NCI-H1436 treated with DMSO at 0.1 percent for 48 hours (cell line): ENCODE measurements at regions not wholly inside any gene's neighbourhood (a gene's known extent, or its start where the extent isn't known, plus 50 kb on each side); places are given as distances from the start of the nearest gene placed in this dataset.

ENCODE experiments used
- DNase-seq: peaks from one replicate; lab custom pipeline; 2025; lab: John Stamatoyannopoulos, UW

- DNase-seq: no peak
Measured at GRCh38 chr2:133718688-133719201, 150.5 kb upstream of the NCKAP5 start.

DNA sequence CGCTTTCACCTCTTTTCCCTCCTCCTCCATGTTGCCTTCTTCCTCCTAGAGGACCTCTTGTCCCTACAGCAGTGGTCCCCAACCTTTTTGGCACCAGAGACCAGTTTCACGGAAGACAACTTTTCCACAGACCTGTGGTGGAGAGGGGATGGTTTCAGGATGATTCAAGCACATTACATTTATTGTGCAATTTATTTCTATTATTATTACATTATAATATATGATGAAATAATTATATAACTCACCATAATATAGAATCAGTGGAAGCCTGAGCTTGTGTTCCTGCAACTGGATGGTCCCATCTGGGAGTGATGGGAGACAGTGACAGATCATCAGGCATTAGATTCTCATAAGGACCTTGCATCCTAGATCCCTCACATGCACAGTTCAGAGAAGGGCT lies 152.2 kb upstream of the NCKAP5 start:
- DNase-seq: no peak

DNA sequence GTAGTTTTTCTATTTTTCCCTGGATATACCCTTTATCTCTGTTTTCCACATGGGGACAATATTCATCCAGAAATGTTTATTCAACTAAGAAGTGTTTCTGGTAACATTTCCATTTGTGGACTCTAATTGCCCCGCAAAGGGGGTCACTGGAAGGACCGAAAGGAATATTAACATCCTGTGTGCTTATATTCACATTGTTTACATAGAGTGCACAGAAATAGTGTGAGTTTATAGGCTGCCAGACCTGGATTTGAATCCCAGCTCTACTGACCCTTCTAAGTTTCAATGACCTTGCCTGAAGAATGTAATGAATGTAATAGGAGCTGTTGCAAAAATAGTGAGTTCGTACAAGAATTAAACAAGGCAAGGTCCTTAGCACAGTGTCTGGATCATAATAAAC lies 152.9 kb upstream of the NCKAP5 start:
- no peak for DNase-seq

DNA sequence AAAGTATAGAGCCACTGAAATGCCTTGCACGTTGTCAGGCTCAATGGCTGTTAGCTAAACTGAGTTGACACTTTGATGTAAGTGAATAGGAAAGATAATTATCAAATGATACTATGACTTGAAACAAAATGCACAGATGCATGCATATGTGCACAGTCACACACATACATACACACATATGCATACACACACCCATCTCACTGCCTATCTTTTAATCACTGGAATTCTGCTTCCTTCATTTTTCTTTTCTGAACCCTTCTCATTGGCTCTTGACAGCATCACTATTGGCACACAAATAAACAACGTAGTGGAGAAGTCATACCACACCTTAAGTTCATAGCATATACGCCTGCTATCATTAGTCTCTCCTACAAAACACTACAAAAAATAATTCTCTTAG lies 154.9 kb upstream of the NCKAP5 start:
- no peak for DNase-seq

DNA sequence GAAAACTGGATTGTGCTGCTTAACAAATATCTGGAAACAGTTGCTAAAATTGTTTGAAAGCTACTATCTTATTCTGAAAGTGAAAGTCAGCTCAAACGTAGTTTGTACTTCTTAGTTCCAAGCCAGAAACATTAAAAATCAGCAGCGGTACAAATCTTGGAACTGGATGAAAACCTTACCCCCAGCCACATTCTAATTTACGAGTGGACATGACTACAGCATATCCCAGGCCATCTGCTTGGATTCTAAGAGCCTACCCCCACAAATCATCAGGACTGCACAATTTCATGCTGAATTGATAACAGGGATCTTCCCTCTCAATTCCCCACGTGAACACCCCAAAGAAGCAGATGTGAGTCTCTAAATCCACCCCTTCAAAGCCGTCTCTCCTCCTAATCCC lies 158.7 kb upstream of the NCKAP5 start:
- no peak for DNase-seq

DNA sequence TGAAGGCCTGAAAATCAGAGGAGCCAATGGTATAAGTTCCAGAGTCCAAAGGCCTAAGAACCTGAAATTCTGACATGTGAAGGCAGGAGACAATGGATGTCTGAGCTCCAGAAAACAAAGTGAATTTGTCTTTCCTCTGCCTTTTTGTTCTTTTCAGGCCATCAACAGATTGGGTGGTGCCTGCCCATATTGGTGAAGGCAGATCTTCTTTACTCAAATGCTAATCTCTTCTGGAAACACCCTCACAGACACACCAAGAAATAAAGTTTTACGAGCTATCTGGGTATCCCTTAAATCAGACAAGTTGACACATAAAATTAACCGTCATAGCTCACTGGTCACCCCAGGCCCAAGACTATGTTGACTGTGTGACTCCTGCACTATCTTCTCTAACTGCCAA lies 163.8 kb upstream of the NCKAP5 start:
- no peak for DNase-seq

DNA sequence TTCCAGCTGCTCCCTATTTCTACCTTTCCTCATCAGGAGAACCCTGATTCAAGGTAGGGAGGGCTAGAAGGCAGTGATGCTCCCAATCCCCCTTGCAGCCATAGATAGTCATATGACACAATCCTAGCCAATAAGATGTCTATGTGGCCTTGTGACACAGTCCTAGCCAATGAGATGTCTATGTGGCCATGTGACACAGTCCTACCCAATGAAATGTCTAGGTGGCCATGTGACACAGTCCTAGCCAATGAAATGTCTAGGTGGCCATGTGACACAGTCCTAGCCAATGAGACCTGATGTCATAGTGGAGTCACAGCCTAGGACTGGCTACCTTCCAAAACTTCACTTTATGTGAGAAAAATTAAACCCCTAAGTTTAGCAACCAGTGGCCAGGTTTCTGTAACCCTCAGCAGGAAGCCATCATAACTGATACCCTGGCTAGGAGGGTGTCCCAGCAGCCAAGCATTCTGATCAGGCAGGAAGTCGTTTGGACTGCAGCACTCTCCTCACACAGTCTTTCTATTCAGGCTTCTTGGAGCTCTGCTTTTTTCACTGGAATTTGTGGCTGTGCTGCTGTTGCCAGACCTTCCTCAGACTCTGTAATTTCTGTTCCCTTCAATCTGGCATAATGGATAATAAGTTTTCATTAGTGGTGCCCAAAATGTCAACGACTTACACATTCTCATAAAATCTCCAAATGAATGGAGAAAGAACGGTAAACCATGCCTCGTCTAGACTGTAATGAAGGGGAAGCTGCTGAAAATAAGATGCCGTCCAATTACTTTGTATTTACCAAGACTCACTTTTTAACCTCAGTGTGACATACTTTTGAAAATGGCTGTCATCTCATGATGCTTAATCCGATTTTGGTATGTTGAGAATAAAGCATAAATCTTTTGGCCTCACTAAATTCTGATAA lies 165.0 kb upstream of the NCKAP5 start:
- DNase-seq: no peak

DNA sequence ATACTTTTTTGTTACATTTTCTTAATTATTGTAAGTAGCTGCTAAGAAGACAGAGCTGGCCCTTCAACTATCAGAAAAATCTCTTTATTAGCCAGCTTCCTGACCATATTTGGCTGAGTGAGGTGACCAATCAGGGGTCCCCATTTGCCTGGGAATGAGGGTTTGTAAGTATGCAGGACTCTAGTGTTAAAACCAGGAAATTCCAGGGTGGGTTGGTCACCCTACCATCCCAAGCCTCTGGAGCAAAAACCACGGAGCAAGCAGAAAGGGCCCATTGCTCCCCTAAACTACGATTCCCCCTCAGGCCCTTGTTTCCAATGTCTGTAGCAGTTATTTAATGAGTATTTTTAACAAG lies 165.6 kb upstream of the NCKAP5 start:
- no peak for DNase-seq

- DNase-seq: no peak
Measured at GRCh38 chr2:133734716-133735495, 166.6 kb upstream of the NCKAP5 start.

DNA sequence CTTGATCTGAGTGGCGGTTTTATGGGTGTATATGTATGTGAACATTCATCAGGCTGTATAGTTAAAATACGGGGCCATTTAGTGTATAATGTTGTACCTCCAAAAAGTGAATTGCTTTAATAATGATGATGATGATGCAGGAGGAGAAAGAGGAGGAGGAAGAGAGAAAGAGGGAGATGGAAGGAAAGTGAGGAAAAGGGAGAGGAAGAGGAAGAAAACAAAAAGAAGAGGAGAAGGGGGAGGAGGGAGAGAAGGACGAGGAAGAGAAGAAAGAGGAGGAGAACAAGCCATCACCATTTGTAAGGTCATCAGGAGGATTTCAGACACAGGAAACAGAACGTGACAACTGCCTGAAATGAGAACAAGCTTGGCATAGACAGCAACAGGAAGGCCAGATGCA lies 168.4 kb upstream of the NCKAP5 start:
- DNase-seq: no peak

GRCh38 chr2:133737242-133737993 lies 169.2 kb upstream of the NCKAP5 start:
- DNase-seq: no peak

DNA sequence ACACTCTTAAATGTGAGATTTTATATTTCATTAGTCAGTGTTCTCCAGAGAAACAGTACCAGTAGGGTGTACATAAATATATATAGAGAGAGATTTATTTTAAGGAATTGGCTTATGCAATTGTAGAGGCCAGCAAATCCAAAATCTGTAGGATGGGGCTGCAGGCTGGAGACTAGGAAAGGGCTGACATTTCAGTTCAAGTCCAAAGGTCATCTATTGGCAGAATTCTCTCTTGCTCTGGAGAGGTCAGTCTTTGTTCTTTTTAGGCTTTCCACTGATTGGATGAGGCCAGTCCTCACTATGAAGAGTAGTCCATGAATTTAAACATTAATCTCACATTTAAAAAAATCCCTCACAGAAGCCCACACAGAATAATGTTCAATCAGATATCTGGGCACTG lies 170.8 kb upstream of the NCKAP5 start:
- no peak for DNase-seq

- no peak for DNase-seq
Measured at GRCh38 chr2:133740500-133740899, 172.2 kb upstream of the NCKAP5 start.

DNA sequence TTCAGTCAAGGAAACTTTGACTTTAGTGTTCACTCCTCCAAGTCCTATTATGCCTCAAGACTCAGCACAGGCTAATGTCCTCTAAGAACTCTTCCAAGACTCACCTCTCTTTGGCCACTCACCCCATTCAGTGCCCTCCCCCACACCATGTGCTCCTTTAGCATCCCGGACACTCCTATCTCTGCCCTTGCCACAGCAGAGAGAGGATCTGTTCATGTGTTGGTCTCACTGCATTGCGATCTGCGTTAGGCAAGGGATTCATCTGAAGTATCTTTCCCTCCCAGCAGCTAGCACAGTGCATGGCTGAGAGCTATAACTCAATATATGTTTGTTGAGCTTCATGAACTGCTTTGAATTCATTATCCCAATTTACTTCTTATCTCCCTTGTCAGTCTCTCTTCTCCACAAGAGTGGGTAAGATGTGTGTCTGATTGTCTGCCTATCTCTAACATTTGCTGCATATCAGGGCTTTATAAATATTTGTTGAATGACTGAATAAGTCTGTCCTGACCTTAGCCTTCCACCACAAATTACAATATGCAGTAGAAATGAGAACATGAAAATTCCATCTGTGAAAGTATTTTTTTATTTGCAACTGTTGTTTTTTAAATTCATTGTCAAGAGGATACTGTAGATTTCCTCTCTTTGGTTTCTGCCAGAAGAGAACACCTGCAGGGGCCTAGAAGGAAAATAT lies 179.9 kb upstream of the NCKAP5 start:
- DNase-seq: no peak

- DNase-seq: no peak
Measured at GRCh38 chr2:133753665-133754064, 185.4 kb upstream of the NCKAP5 start.

DNA sequence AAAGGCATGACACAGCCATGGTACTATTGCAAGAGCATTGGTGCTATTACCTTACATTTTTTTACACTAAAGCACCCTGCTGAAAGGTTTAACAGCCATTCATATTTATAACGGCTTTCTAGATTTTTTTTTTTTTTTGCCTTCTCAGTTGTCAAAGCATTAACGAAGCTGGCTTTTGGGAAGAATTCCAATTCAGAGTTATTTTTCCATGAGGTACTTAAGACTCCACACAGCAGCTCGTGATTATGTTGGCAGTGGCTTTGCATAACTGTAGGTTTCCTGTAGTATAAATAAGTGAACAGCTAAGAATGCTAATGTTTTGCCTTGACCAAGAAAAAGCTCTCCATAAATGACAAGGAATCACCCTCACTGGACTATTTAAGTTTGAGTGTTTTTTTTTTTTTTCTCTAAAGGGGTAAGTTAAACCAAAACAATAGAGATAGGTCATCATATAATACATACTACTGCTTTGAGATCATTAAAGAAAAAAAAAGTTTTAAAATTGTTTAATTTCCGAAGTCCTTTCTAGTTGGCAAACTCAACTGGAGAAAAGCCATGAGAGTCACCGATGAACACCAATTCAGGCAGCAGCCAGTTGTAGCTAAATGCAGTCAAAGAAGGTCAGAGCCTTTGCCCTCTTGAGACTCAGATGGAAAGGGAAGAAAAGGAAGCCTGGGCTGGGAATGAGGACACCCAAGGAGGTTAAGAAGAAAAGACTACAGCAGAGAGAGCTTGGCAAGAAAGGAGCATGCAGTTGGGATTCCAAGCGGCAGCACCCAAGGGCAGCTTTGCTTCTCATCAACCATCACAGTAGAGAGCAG lies 187.4 kb upstream of the NCKAP5 start:
- no peak for DNase-seq

DNA sequence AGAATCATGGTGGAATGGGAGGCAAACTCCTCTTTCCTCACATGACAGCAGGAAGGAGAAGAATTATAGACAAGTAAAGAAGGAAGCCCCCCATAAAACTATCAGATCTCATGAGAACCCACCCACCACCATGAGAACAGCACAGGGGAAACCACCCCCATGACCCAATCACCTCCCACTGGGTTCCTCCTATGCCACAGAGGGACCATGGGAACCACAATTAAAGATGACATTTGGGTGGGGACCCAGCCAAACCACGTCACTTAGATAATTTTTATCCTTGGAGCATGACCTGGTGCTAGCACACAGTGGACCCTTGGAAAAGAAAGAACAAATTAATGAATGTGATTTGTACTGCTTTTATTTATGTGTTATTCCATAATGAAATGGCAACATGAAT lies 188.6 kb upstream of the NCKAP5 start:
- DNase-seq: no peak

DNA sequence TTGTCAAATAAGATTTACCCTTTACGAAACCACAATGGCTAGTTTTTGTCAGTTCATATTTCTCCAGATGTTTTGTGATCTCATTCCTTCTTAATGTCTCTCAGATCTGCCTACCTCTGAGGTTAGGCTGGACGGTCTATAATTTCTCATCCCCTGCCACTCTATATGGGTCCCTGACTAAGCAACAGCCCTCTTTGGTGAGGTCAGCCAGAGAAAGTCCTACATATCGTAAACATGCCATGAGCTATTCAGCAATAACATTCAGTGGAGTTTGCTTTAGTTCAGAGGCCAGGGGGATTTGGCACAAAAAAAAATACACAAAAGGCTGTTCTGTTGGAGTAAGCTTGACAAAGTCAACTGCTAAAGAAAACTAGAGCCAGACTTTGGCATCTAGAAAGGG lies 192.1 kb upstream of the NCKAP5 start:
- no peak for DNase-seq

DNA sequence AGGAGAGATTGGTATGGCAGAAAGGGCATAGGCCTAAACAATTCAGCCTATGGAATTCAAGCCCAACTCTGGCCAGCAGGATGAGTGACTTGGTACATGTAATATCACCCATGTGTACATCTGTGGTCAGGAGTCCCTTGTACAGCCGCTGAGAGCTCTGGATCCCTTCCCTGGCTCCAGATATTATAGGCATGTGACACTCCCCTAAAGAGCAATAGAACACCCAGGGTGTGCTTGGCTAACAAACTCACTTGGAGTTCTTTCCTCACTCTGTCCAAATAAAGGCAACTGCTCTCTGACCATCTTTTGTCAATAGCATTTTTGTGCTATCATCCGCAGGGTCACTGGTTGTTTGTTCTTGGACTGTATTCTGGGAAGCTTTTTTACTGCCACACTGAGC lies 197.4 kb upstream of the NCKAP5 start:
- DNase-seq: no peak

DNA sequence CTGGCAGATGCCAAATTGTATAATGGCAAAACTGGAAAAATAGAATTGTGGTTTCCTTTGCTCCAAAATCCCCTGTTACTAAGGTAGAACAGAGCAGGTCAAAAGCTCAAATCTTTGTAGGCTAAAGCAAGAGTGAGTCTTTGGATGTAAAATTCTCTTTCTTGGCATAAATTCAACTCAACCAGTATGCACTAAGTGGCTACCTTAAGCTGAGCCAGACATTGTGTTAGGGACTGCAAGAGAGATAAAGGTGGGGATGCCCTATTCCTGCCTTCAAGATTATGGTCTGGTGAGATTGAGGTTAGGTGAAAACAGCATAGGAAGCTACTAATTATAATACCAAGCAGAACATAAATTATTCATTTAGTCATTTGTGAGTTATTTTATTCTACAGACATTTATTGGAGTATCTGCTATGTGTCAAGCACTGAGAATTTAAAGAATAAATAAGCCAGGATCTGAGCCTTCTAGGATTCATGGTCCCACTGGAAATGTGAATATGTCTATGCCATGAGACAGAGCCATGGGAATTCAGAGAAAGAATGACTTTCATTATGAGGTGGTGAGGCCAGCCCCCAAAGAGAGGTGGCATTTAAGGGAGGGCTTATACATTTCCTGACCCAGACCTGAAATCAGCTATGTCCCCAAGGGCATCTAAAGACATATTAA lies 198.0 kb upstream of the NCKAP5 start:
- DNase-seq: no peak
